ENCODE measurements at regions not wholly inside any gene's neighbourhood (a gene's known extent, or its start where the extent isn't known, plus 50 kb on each side); places are given as distances from the start of the nearest gene placed in this dataset.

DNA sequence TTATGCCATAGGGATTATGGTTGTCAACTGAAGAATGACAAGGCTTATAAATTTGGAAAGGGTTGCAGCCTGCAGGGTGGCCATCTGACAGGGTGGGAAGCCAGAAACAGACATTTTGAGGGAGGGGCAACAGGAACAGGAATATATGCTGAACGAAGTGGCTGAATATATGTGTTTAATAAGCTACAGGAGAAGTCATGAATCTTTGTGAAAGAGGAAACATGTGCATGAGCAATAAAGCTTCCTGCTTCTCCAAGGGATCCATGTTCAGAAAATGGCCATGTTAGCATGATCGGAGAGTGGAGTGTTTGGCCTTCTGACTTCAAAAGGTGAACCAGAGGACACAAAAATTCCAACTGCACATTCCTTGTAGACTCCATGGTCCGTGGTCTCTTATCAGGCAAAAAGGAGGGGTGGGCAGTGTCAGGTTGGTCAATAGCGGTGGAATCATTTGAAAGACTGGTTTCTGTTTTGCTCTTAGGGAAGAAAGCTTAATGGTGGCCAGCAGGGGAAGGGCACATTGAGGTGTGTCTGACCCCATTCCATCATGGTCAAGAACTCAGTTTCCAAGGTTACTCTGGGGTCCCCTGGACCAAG lies 144.1 kb downstream of the SOCS6 start:
- H3K27me3 Mint-ChIP-seq (ENCODE audit: low read depth): no peaks in the 10 kb centered on the region
- H3K27ac Mint-ChIP-seq: no peak overlapping the region
- DNase-seq (ENCODE audit: low spot score): no peak
- H3K9me3 Mint-ChIP-seq: no peaks in the 10 kb centered on the region
- peaks cover 2% of the 10 kb centered on the region for H3K4me1 Mint-ChIP-seq (ENCODE audit: low read depth)
- no peak overlapping the region for H3K4me3 Mint-ChIP-seq
- no peaks in the 10 kb centered on the region for H3K36me3 Mint-ChIP-seq (ENCODE audit: low read depth)

DNA sequence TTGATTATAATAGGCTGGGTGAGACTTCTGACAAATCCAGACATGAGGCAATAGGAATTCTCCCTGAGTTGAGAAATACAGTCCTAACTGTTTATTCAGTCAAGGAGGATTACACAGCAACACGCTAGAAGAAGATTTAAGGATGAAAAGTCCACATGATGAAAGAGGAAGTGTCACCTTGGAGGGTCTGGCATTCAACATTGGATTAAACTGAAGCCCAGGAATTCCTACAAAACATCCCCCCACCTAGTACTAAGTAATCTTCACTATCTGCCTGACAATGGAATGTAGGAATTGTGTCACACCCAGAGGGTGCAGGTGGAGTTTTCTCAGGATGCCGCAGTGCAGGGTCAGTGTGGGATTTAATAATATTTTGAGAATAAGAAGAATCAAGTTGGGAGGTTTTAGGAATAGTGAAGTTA lies 142.4 kb downstream of the SOCS6 start:
- H3K4me1 Mint-ChIP-seq (ENCODE audit: low read depth): peaks cover 2% of the 10 kb centered on the region
- H3K27me3 Mint-ChIP-seq (ENCODE audit: low read depth): no peaks in the 10 kb centered on the region
- H3K4me3 Mint-ChIP-seq: no peak overlapping the region
- no peak for DNase-seq (ENCODE audit: low spot score)
- H3K27ac Mint-ChIP-seq: no peak overlapping the region
- no peaks in the 10 kb centered on the region for H3K36me3 Mint-ChIP-seq (ENCODE audit: low read depth)
- H3K9me3 Mint-ChIP-seq: no peaks in the 10 kb centered on the region

DNA sequence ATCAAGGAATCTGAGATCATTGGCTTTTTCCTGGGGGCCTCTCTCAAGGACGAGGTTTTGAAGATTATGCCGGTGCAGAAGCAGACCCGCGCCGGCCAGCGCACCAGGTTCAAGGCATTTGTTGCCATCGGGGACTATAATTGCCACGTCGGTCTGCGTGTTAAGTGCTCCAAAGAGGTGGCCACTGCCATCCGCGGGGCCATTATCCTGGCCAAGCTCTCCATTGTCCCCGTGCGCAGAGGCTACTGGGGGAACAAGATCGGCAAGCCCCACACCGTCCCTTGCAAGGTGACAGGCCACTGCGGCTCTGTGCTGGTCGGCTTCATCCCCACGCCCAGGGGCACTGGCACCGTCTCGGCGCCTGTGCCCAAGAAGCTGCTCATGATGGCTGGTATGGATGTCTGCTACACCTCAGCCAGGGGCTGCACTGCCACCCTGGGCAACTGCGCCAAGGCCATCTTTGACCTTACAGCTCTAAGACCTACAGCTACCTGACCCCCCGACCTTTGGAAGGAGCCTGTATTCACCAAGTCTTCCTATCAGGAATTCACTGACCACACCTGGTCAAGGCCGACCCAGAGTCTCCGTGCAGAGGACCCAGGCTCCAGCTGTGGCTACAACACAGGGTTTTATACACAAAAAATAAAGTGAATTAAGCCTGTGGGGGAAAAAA lies 141.8 kb downstream of the SOCS6 start:
- no peak for DNase-seq (ENCODE audit: low spot score)
- H3K27me3 Mint-ChIP-seq (ENCODE audit: low read depth): peaks cover 1% of the 10 kb centered on the region
- H3K4me3 Mint-ChIP-seq: no peak overlapping the region
- H3K27ac Mint-ChIP-seq: no peak overlapping the region
- peaks cover 2% of the 10 kb centered on the region for H3K4me1 Mint-ChIP-seq (ENCODE audit: low read depth)
- H3K36me3 Mint-ChIP-seq (ENCODE audit: low read depth): no peaks in the 10 kb centered on the region
- no peaks in the 10 kb centered on the region for H3K9me3 Mint-ChIP-seq

DNA sequence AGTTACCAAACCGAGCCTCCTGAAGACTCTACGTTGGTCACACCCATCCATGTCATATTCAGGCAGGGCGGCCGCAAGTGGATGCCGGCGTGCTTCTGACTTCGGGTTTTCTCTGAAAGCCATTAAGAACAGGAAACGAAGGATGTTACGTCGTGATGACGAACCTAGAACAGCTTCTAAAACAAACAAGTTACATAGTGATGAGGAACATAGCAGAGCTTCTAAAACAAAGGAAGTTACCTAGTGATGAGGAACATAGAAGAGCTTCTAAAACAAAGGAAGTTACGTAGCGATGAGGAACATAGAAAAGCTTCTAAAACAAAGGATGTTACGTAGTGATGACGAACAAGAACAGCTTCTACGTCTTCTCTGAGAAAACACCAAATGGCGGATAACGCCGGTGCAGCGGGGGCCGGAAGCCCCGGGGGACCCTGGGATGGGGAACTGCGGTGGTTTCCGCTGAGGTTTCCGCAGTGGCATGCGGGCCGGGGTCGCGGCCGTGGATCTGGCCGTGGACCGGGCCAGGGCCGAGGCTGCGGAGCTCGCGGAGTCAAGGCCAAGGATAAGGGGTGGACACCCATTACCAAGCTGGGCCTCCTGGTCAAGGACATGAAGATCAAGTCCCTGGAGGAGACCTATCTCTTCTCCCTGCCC lies 141.1 kb downstream of the SOCS6 start:
- no peak for DNase-seq (ENCODE audit: low spot score)
- peaks cover 2% of the 10 kb centered on the region for H3K27me3 Mint-ChIP-seq (ENCODE audit: low read depth)
- H3K4me3 Mint-ChIP-seq: no peak overlapping the region
- no peaks in the 10 kb centered on the region for H3K36me3 Mint-ChIP-seq (ENCODE audit: low read depth)
- H3K27ac Mint-ChIP-seq: no peak overlapping the region
- peaks cover 2% of the 10 kb centered on the region for H3K4me1 Mint-ChIP-seq (ENCODE audit: low read depth)
- no peaks in the 10 kb centered on the region for H3K9me3 Mint-ChIP-seq

DNA sequence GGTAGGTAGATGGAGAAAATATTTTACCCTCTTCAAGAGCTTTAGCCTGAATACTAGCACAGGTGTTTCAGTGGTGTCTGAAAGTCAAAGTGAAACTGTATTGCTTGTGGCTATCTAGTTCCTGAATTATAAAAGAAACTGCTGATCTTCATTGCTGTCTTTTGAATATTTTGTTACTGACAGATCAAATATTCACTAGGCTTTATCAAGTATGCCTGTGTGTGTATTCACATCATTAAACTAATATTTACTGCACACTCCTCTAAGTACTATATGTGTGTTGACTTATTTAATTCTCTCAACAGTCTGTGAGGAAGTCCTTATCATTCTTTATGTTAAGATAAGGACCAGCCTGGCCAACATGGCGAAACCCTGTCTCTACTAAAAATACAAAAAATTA lies 139.6 kb downstream of the SOCS6 start:
- peaks cover 2% of the 10 kb centered on the region for H3K27me3 Mint-ChIP-seq (ENCODE audit: low read depth)

DNA sequence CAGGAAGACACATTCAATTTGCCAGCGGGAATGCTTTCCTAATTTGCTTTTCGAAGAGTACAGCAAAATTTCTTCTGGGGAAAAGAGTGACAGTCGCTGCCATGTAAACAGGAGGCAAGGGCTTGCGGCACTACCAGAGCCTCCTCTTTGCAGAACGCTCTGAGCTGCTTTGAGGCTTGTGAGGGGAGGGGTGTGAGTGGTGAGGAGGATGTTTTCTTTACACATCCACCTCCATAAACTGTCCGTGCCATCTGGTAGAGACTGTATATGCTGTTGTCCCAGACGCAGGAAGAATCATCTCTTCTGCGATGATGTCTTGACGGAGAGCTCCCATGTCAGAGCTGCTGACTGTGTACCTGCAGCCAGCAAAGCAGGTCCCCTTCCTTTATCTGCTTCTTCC lies 138.0 kb downstream of the SOCS6 start:
- Mint-ChIP-seq H3K9me3 (no peaks in the 10 kb centered on the region), H3K27ac (no peak overlapping the region), H3K36me3 (ENCODE audit: low read depth) (no peaks in the 10 kb centered on the region), H3K4me3 (no peak overlapping the region), H3K27me3 (ENCODE audit: low read depth) (peaks cover 2% of the 10 kb centered on the region), H3K4me1 (ENCODE audit: low read depth) (peaks cover 4% of the 10 kb centered on the region)
- no peak for DNase-seq (ENCODE audit: low spot score)

More for the DNA sequence above, 139.6 kb downstream of the SOCS6 start:
- no peak overlapping the region for H3K4me3 Mint-ChIP-seq
- H3K4me1 Mint-ChIP-seq (ENCODE audit: low read depth): peaks cover 2% of the 10 kb centered on the region
- no peak overlapping the region for H3K27ac Mint-ChIP-seq
- H3K36me3 Mint-ChIP-seq (ENCODE audit: low read depth): no peaks in the 10 kb centered on the region
- no peaks in the 10 kb centered on the region for H3K9me3 Mint-ChIP-seq
- DNase-seq (ENCODE audit: low spot score): no peak

DNA sequence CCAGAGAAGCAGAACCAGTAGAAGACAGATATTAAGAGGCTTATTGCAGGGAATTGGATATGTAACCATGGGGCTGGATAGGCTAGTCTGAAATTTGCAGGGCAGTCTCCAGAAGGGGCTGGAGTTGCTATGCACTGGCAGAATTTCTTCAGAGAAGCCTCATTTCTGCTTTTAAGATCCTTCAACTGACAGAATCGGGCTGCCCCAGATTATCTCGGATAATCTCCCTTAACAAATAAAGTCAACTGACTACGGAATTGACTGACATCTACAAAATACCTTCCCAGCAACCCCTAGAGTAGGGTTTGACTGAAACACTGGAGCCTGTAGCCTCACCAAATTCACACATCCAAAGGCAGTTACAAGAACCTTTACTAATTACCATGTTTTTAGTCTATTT lies 136.4 kb downstream of the SOCS6 start:
- Mint-ChIP-seq H3K4me1 (ENCODE audit: low read depth) (peaks cover 4% of the 10 kb centered on the region), H3K4me3 (no peak overlapping the region), H3K36me3 (ENCODE audit: low read depth) (no peaks in the 10 kb centered on the region), H3K9me3 (no peaks in the 10 kb centered on the region), H3K27ac (no peak overlapping the region), H3K27me3 (ENCODE audit: low read depth) (peaks cover 2% of the 10 kb centered on the region)
- DNase-seq (ENCODE audit: low spot score): no peak

DNA sequence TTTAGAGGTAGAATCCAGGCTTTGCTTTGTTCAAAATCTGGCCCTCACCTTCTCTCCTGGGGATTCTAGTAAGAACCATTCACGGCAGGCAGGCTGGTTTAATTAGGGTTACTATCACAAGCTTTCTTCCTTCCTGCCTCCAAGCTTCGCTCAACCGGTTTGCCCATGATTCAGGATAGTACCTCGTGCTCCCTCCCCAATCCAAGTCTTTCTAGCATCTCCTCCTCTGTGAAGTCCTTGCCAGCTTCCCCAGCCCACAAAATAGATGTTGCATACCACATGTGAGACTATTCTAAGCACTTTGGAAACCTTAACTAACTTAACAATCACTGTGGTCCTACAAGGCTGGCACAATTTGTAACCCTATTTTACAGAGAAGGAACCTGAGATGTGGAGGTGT lies 135.1 kb downstream of the SOCS6 start:
- no peaks in the 10 kb centered on the region for H3K9me3 Mint-ChIP-seq
- H3K36me3 Mint-ChIP-seq (ENCODE audit: low read depth): no peaks in the 10 kb centered on the region
- H3K4me3 Mint-ChIP-seq: no peak overlapping the region
- H3K27me3 Mint-ChIP-seq (ENCODE audit: low read depth): peaks cover 2% of the 10 kb centered on the region
- H3K4me1 Mint-ChIP-seq (ENCODE audit: low read depth): peaks cover 4% of the 10 kb centered on the region
- DNase-seq (ENCODE audit: low spot score): no peak
- H3K27ac Mint-ChIP-seq: no peak overlapping the region

DNA sequence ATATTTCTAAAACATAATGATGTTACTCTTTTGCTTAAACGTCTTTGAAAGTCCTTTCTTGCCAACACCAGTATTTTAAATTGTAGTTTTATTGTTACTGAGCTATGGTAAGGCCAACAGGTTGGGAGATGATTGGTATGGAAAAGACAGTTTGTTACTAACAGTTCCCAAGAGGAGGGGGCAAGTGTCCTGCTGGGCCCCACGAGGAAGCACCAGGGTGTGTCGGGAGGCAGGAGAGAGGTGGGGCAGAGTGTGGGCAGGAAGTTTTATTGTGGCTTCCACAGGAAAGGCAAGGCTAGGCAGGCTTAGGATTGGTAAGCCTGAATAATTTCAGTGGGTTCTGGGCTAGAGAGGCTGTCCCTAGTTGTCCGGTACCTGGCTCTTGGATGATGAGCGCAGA lies 134.3 kb downstream of the SOCS6 start:
- Mint-ChIP-seq H3K27me3 (ENCODE audit: low read depth) (peaks cover 2% of the 10 kb centered on the region), H3K4me1 (ENCODE audit: low read depth) (peaks cover 2% of the 10 kb centered on the region), H3K27ac (no peak overlapping the region), H3K36me3 (ENCODE audit: low read depth) (no peaks in the 10 kb centered on the region), H3K4me3 (no peak overlapping the region), H3K9me3 (no peaks in the 10 kb centered on the region)
- no peak for DNase-seq (ENCODE audit: low spot score)

DNA sequence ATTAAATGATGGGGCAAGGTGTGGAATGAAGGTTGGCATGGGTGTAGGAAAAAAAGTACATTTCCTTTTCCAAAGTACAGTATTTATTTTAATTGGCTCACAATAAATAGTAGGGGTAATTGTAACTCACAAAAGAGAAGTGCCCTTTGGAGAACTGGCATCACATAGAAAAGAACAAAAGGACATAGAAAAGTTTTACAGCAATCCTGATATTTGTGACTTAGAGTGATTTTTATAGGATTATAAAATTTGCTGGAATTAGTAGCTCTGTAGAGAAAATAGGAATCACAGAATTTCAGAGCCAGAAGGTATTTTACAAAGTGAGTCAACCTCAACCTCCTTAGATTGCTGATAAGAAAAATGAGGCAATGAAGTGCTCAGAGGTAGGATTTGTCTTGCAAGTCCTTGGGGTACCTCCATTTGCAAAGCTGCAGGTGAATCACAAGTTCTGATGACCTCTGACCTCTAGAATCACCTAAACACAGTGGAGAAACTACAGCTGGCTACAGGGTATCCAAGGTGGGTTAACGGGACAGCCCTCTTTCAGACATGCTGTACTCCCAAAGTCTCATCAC lies 133.6 kb downstream of the SOCS6 start:
- Mint-ChIP-seq H3K4me3 (no peak overlapping the region), H3K27me3 (ENCODE audit: low read depth) (peaks cover 2% of the 10 kb centered on the region), H3K36me3 (ENCODE audit: low read depth) (no peaks in the 10 kb centered on the region), H3K9me3 (no peaks in the 10 kb centered on the region), H3K27ac (no peak overlapping the region), H3K4me1 (ENCODE audit: low read depth) (peaks cover 2% of the 10 kb centered on the region)
- no peak for DNase-seq (ENCODE audit: low spot score)

DNA sequence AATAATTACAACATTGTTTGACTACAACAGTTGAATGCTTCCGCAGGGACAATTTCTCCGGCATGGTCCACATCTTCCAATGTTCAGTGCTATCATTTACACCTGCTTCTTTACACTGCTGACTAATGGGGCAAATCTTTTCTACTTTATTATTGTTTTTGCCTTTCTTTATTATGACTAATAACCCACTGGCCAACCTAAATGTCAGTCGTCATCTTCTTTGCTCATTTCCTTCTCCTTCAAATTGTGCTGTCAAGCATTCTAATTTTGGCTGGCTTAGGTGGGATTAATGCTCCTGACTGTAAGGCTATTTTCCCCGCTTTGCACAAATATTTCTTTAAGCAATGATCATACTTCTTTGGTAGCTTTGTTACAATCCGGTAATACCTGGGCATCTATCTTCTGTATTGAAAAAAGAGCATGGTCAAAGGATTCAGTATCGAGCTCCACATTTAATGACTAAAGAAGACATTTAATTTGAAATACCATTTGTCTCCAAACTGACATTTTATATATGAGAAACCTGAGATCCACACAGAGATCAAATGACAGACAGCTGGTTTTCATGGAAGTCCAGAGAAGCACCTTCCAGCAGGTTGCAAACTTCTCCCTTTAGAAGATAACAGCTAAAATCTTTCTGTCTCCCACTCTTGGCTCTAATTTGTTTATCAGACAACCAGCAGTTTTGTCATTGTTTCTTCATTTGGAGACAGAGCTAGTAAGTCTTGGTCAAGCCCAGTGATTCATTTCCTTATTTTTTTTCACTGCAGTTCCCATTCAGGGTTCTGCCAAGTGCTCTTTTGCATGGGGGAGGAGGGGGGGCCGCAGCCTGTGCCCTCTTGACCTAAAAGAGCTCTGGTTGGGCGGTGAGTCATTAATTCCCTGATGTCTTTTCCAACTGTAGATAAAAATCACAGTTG lies 132.9 kb downstream of the SOCS6 start:
- H3K4me3 Mint-ChIP-seq: no peak overlapping the region
- no peak for DNase-seq (ENCODE audit: low spot score)

DNA sequence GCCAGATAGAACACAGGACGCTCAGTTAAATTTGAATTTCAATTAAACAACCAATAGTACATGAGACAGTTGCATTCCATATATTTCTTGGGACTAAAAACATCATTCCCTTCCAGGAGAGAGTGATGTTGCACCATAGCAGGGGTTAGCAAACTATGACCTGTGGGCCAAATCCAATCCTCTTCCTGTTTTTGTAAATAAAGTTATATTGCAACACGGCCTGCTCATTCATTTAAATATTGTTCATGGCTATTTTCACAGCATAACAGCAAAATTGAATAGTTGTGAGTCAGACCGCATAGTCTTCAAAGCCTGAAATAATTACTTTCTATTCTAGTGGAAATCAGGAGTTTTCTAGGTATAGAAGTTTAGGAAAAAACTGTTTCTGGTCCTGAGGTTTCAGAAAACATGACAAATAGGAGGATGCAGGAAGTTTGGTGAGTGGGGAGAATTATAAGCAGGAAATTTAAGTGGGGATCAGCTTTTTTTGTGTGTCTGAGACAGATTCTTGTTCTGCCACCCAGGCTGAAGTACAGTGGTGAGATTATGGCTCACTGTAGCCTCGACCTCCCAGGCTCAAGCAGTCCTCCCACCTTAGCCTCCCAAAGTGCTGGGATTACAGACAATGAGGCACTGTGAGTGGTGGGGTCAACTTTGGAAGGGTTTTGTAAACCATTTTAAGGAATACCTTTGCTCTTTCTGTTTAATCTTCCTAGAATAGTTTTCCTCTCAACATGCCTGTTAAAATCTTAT lies 131.5 kb downstream of the SOCS6 start:
- H3K27ac Mint-ChIP-seq: no peak overlapping the region
- H3K9me3 Mint-ChIP-seq: no peaks in the 10 kb centered on the region

More for the DNA sequence above, 132.9 kb downstream of the SOCS6 start:
- H3K9me3 Mint-ChIP-seq: no peaks in the 10 kb centered on the region
- H3K4me1 Mint-ChIP-seq (ENCODE audit: low read depth): peaks cover 2% of the 10 kb centered on the region
- no peaks in the 10 kb centered on the region for H3K36me3 Mint-ChIP-seq (ENCODE audit: low read depth)
- peaks cover 2% of the 10 kb centered on the region for H3K27me3 Mint-ChIP-seq (ENCODE audit: low read depth)
- no peak overlapping the region for H3K27ac Mint-ChIP-seq

DNA sequence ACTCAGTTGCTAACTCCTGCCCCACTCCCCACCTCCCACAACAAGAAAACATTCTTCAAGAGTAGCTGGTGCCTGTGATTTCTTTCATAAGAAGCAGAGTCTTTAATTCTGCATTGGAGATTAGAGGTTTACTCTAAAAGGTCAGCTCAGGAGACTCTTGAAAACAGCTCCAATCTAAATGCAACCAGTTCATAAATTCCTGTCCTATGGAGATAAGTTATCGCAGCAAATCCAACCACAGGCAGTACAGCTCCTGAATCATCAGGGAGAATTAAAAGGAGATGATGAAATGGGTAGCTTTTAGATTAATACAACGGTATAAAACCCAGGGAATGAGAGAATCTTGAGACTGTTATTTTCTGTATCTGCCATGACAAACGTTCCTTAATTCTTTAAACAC lies 130.7 kb downstream of the SOCS6 start:
- no peaks in the 10 kb centered on the region for H3K36me3 Mint-ChIP-seq (ENCODE audit: low read depth)
- H3K4me1 Mint-ChIP-seq (ENCODE audit: low read depth): peaks cover 2% of the 10 kb centered on the region
- H3K4me3 Mint-ChIP-seq: no peak overlapping the region
- H3K9me3 Mint-ChIP-seq: no peaks in the 10 kb centered on the region
- H3K27me3 Mint-ChIP-seq (ENCODE audit: low read depth): no peaks in the 10 kb centered on the region
- no peak for DNase-seq (ENCODE audit: low spot score)
- H3K27ac Mint-ChIP-seq: no peak overlapping the region

More for the DNA sequence above, 131.5 kb downstream of the SOCS6 start:
- Mint-ChIP-seq H3K27me3 (ENCODE audit: low read depth) (no peaks in the 10 kb centered on the region), H3K4me1 (ENCODE audit: low read depth) (peaks cover 2% of the 10 kb centered on the region), H3K36me3 (ENCODE audit: low read depth) (no peaks in the 10 kb centered on the region), H3K4me3 (no peak overlapping the region)
- DNase-seq (ENCODE audit: low spot score): no peak

Measured in T-helper 2 cell treated with Interferon-gamma antibody and Interleukin-4, amounts not matched to agents 5 μg/mL and 100 μg/mL, for 36 hours (primary cell).